Activated CD4-positive, CD25-positive, alpha-beta regulatory T cell (primary cell): ENCODE measurements at regions not wholly inside any gene's neighbourhood (a gene's known extent, or its start where the extent isn't known, plus 50 kb on each side); places are given as distances from the start of the nearest gene placed in this dataset.

ENCODE experiments used
- DNase-seq, 4 experiments: peaks; one replicate each; lab custom pipeline; 2025; lab: John Stamatoyannopoulos, UW

GRCh38 chr11:119520966-119521365 is 98.0 kb upstream of the THY1 start:
- DNase-seq: no peak

GRCh38 chr11:119520400-119520799 is 97.4 kb upstream of the THY1 start:
- DNase-seq: no peak

- no peak for DNase-seq
Measured at GRCh38 chr11:119519796-119520195, 96.8 kb upstream of the THY1 start.

- DNase-seq: no peak
Measured at GRCh38 chr11:119518746-119519730, 96.1 kb upstream of the THY1 start.

GRCh38 chr11:119515771-119516400 is 92.9 kb upstream of the THY1 start:
- DNase-seq: no peak

GRCh38 chr11:119513806-119514170 is 90.8 kb upstream of the THY1 start:
- no peak for DNase-seq

GRCh38 chr11:119513131-119513805 is 90.3 kb upstream of the THY1 start:
- no peak for DNase-seq

- no peak for DNase-seq
Measured at GRCh38 chr11:119512369-119512768, 89.4 kb upstream of the THY1 start.

GRCh38 chr11:119511614-119512306 is 88.8 kb upstream of the THY1 start:
- DNase-seq: no peak

GRCh38 chr11:119509969-119510401 is 87.0 kb upstream of the THY1 start:
- DNase-seq: no peak

GRCh38 chr11:119509282-119509841 is 86.4 kb upstream of the THY1 start:
- no peak for DNase-seq

- DNase-seq: no peak
Measured at GRCh38 chr11:119506436-119506835, 83.5 kb upstream of the THY1 start.

- DNase-seq: no peak
Measured at GRCh38 chr11:119505861-119506260, 82.9 kb upstream of the THY1 start.

GRCh38 chr11:119505071-119505470 is 82.1 kb upstream of the THY1 start:
- DNase-seq: no peak

- no peak for DNase-seq
Measured at GRCh38 chr11:119504371-119504770, 81.4 kb upstream of the THY1 start.

GRCh38 chr11:119501777-119502405 is 78.9 kb upstream of the THY1 start:
- DNase-seq: no peak

- no peak for DNase-seq
Measured at GRCh38 chr11:119497717-119498116, 74.7 kb upstream of the THY1 start.

- DNase-seq: no peak
Measured at GRCh38 chr11:119496997-119497396, 74.0 kb upstream of the THY1 start.

- no peak for DNase-seq
Measured at GRCh38 chr11:119496469-119496868, 73.5 kb upstream of the THY1 start.

- no peak for DNase-seq
Measured at GRCh38 chr11:119493712-119494111, 70.7 kb upstream of the THY1 start.
